Mucosa of descending colon (tissue), 3 donors: ENCODE measurements at regions not wholly inside any gene's neighbourhood (a gene's known extent, or its start where the extent isn't known, plus 50 kb on each side); places are given as distances from the start of the nearest gene placed in this dataset.

Experiments
- ATAC-seq: fragments of 200-7000 bp; cut with Tn5 transposase; one replicate; pipeline ENCODE4 v1.9.1; 2020; ENCODE audit warnings: mild to moderate bottlenecking, moderate library complexity
- DNase-seq, 3 donors: peaks; one replicate each; pipeline ENCODE4 v3.0.0-alpha.2; 2020
- H3K36me3 ChIP-seq: fragments of 200-600 bp; one replicate; pipeline ENCODE4 v1.8.0; 2021; ENCODE audit warnings: low read depth, mild to moderate bottlenecking
- H3K4me1 ChIP-seq: fragments of 200-600 bp; one replicate; pipeline ENCODE4 v1.8.0; 2021; ENCODE audit warnings: low read depth, mild to moderate bottlenecking
- H3K4me3 ChIP-seq: fragments of 200-600 bp; one replicate; pipeline ENCODE4 v1.8.0; 2021; ENCODE audit warnings: mild to moderate bottlenecking
- H3K9me3 ChIP-seq: fragments of 200-600 bp; one replicate; pipeline ENCODE4 v1.8.0; 2021; ENCODE audit warnings: mild to moderate bottlenecking
- intact Hi-C, 2 donors: fragments of 100-400 bp; cut with DNase I in 1 of 2; cut with micrococcal nuclease in 1 of 2; formaldehyde crosslinking; loops; one replicate each; pipeline versions ENCODE4 v1.11.0 to v1.11.1; 2022; cut with DNase I, micrococcal nuclease
- TF ChIP-seq, protein P1 (sequence below): fragments of 200-600 bp; IDR thresholded peaks from one replicate; pipeline ENCODE4 v1.8.0; 2022; ENCODE audit warnings: antibody characterized with exemption, mild to moderate bottlenecking
- donor health status: DM: no; HTN: no; CAD: no; lungs with moderate emphysema.
- donor health status: DM: no; HTN: no; CAD: no.
- donor health status: DM: no; HTN: yes; CAD: no.

DNA sequence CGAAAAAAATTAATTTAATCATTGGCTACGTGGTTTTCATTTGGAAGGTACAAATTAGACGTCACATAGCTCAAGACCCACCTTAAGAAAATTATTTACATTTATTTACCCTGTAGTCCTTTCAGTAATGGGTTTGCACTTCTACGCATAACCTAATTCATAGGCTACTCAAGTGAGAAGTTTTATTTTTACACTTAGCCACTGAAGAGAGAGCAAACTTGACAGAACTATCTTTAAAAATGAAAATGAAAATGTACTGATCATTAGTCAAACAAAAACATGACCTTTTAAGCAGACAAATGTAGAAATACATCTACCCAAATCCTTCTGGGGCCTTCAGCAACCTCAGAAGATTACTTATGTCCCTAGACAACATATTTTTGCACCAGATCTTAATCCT, 269.4 kb upstream of the TTC14 start:
- no peaks in the 10 kb centered on the region for H3K4me1 ChIP-seq

GRCh38 chr3:180335050-180335449, 266.9 kb upstream of the TTC14 start:
- H3K9me3 ChIP-seq: peaks cover 6% of the 10 kb centered on the region
- DNase-seq (no peak), ATAC-seq (no peak)
- no peaks in the 10 kb centered on the region for H3K4me1 ChIP-seq
- no peaks in the 10 kb centered on the region for H3K36me3 ChIP-seq
- intact Hi-C loops: no loop called here
- no peak overlapping the region for H3K4me3 ChIP-seq
- TF ChIP-seq, protein P1, sequence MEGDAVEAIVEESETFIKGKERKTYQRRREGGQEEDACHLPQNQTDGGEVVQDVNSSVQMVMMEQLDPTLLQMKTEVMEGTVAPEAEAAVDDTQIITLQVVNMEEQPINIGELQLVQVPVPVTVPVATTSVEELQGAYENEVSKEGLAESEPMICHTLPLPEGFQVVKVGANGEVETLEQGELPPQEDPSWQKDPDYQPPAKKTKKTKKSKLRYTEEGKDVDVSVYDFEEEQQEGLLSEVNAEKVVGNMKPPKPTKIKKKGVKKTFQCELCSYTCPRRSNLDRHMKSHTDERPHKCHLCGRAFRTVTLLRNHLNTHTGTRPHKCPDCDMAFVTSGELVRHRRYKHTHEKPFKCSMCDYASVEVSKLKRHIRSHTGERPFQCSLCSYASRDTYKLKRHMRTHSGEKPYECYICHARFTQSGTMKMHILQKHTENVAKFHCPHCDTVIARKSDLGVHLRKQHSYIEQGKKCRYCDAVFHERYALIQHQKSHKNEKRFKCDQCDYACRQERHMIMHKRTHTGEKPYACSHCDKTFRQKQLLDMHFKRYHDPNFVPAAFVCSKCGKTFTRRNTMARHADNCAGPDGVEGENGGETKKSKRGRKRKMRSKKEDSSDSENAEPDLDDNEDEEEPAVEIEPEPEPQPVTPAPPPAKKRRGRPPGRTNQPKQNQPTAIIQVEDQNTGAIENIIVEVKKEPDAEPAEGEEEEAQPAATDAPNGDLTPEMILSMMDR: no peak

More for the DNA sequence above, 269.4 kb upstream of the TTC14 start:
- Histone ChIP-seq H3K36me3 (no peaks in the 10 kb centered on the region), H3K9me3 (peaks cover 9% of the 10 kb centered on the region), H3K4me3 (no peak overlapping the region)
- intact Hi-C loops: no loop called here
- ATAC-seq (no peak), DNase-seq (no peak)
- TF ChIP-seq, protein P1: no peak

DNA sequence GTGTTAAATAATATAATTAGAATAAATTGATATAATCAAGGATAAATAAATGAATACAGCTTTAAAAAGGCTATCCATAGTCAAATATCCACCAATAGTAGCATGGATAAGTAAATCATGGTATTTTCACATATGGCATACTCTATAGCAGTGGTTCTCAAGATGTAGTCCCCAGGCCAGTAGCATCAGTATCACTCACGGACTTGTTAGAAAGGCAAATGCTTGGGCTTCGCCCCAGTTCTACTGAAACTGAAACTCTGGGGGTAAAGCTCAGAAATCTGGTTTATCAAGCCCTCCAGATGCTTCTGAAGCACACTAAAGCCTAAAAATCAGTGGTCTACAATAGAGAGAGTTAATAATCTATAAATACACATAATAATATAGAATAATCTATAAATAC, 261.6 kb upstream of the TTC14 start:
- TF ChIP-seq, protein P1: no peak
- H3K4me1 ChIP-seq: no peaks in the 10 kb centered on the region
- peaks cover 7% of the 10 kb centered on the region for H3K9me3 ChIP-seq
- no peak overlapping the region for H3K4me3 ChIP-seq
- H3K36me3 ChIP-seq: no peaks in the 10 kb centered on the region
- DNase-seq: no peak
- ATAC-seq: no peak
- intact Hi-C loops: no loop called here

DNA sequence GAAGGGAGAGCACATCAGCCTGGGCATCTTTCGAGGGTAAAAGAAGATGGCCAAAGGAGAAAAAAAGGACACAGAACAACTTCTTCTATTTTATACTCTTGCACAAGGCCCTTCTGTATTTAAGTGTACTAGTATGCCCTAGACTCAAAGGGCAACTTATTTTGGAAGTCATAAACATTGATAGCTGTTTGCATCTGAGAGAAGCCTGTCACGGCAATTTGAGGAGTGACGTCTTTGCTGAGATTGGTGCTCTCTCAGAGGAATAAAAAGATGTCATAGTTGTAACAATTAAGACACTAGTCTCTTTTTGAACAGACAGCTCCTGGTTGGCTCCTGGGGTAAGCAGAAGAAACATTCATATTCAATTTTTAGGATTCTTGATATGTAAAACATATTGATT, 260.4 kb upstream of the TTC14 start:
- DNase-seq: no peak
- H3K36me3 ChIP-seq: no peaks in the 10 kb centered on the region
- no peaks in the 10 kb centered on the region for H3K4me1 ChIP-seq
- peaks cover 7% of the 10 kb centered on the region for H3K9me3 ChIP-seq
- ATAC-seq: no peak
- TF ChIP-seq, protein P1: no peak
- no peak overlapping the region for H3K4me3 ChIP-seq
- intact Hi-C loops: no loop called here

- no peak overlapping the region for H3K4me3 ChIP-seq
- ATAC-seq (no peak), DNase-seq (no peak)
- no peaks in the 10 kb centered on the region for H3K4me1 ChIP-seq
- H3K9me3 ChIP-seq: peaks cover 3% of the 10 kb centered on the region
- TF ChIP-seq, protein P1: no peak
- no peaks in the 10 kb centered on the region for H3K36me3 ChIP-seq
- intact Hi-C loops: no loop called here
Measured at GRCh38 chr3:180351601-180352000, 250.4 kb upstream of the TTC14 start.

- Histone ChIP-seq H3K36me3 (no peaks in the 10 kb centered on the region), H3K9me3 (peaks cover 3% of the 10 kb centered on the region), H3K4me3 (no peak overlapping the region), H3K4me1 (no peaks in the 10 kb centered on the region)
- intact Hi-C loops: no loop called here
- DNase-seq (no peak), ATAC-seq (no peak)
- TF ChIP-seq, protein P1: no peak
Measured at GRCh38 chr3:180352261-180352660, 249.7 kb upstream of the TTC14 start.
